Osteocyte (in vitro differentiated cells): ENCODE measurements at regions not wholly inside any gene's neighbourhood (a gene's known extent, or its start where the extent isn't known, plus 50 kb on each side); places are given as distances from the start of the nearest gene placed in this dataset.
A peak's percentile ranks its signal among the peaks of the same experiment; 100 is the strongest.

ENCODE experiments used
- DNase-seq: peaks from one replicate; pipeline ENCODE4 v3.0.0; 2021; ENCODE audit warnings: mixed read lengths; ENCODE audit not compliant: unreplicated experiment; ENCODE audit errors: extremely low spot score
- H3K27ac Mint-ChIP-seq: one replicate; pipeline ENCODE4 v1.8.0; 2021; ENCODE audit warnings: mild to moderate bottlenecking, mixed read lengths; ENCODE audit not compliant: unreplicated experiment
- H3K27me3 Mint-ChIP-seq: one replicate; pipeline ENCODE4 v1.8.0; 2021; ENCODE audit warnings: mixed read lengths; ENCODE audit not compliant: unreplicated experiment
- H3K36me3 Mint-ChIP-seq: one replicate; pipeline ENCODE4 v1.8.0; 2021; ENCODE audit warnings: mixed read lengths; ENCODE audit not compliant: unreplicated experiment
- H3K4me1 Mint-ChIP-seq: one replicate; pipeline ENCODE4 v1.8.0; 2021; ENCODE audit warnings: mixed read lengths; ENCODE audit not compliant: unreplicated experiment
- H3K4me3 Mint-ChIP-seq: one replicate; pipeline ENCODE4 v1.8.0; 2021; ENCODE audit warnings: mild to moderate bottlenecking, moderate library complexity, mixed read lengths; ENCODE audit not compliant: unreplicated experiment
- H3K9me3 Mint-ChIP-seq: one replicate; pipeline ENCODE4 v1.8.0; 2021; ENCODE audit warnings: mixed read lengths; ENCODE audit not compliant: unreplicated experiment
- TF ChIP-seq, protein P1 (sequence below): fragments of 200-600 bp; sonication (generic); IDR thresholded peaks from 2 replicates; pipeline ENCODE4 v1.5.0; 2021; ENCODE audit warnings: antibody characterized with exemption, mild to moderate bottlenecking, moderate library complexity

DNA sequence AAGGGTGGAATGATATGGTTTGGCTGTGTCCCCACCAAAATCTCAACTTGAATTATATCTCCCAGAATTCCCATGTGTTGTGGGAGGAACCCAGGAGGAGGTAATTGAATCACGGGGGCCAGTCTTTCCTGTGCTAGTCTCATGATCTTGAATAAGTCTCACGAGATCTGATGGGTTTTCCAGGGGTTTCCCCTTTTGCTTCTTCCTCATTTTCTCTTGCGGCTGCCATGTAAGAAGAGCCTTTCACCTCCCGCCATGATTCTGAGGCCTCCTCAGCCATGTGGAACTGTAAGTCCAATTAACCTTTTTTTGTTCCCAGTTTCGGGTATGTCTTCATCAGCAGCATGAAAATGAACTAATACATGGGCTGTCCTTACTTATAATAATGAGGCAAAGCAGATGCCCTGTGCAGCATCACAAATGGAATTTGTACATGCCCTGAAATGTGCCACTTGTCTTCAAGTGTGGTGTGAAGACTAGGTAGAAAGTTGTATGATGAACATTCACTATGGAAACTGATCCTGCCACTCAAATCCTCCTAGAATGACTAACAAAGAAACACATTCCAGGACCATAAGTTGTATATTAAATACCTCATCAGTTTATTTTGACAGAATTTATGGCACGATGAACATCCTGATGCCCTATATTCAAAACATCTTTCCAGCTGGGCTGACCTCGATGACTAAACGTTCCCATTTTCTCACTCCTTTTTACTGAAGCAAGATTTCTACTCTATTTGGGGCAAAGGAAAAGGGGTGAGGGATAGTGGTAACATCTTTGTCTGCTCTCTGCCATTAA lies 122.8 kb upstream of the CTTNBP2 start:
- Mint-ChIP-seq H3K9me3 (peaks cover 3% of the 10 kb centered on the region), H3K4me1 (peaks cover 30% of the 10 kb centered on the region), H3K36me3 (no peaks in the 10 kb centered on the region), H3K27ac (peak overlapping the region; percentile 32), H3K27me3 (no peaks in the 10 kb centered on the region), H3K4me3 (no peak overlapping the region)
- TF ChIP-seq, protein P1, sequence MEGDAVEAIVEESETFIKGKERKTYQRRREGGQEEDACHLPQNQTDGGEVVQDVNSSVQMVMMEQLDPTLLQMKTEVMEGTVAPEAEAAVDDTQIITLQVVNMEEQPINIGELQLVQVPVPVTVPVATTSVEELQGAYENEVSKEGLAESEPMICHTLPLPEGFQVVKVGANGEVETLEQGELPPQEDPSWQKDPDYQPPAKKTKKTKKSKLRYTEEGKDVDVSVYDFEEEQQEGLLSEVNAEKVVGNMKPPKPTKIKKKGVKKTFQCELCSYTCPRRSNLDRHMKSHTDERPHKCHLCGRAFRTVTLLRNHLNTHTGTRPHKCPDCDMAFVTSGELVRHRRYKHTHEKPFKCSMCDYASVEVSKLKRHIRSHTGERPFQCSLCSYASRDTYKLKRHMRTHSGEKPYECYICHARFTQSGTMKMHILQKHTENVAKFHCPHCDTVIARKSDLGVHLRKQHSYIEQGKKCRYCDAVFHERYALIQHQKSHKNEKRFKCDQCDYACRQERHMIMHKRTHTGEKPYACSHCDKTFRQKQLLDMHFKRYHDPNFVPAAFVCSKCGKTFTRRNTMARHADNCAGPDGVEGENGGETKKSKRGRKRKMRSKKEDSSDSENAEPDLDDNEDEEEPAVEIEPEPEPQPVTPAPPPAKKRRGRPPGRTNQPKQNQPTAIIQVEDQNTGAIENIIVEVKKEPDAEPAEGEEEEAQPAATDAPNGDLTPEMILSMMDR: no peak
- no peak for DNase-seq

- H3K27me3 Mint-ChIP-seq: no peaks in the 10 kb centered on the region
- H3K36me3 Mint-ChIP-seq: no peaks in the 10 kb centered on the region
- H3K4me1 Mint-ChIP-seq: peaks cover 30% of the 10 kb centered on the region
- H3K4me3 Mint-ChIP-seq: no peak overlapping the region
- TF ChIP-seq, protein P1: no peak
- H3K27ac Mint-ChIP-seq: no peak overlapping the region
- H3K9me3 Mint-ChIP-seq: no peaks in the 10 kb centered on the region
- DNase-seq: no peak
These were observed 124.9 kb upstream of the CTTNBP2 start for GRCh38 chr7:117997862-117998825.

- Mint-ChIP-seq H3K36me3 (no peaks in the 10 kb centered on the region), H3K4me1 (peaks cover 30% of the 10 kb centered on the region), H3K4me3 (no peak overlapping the region), H3K9me3 (no peaks in the 10 kb centered on the region), H3K27ac (no peak overlapping the region), H3K27me3 (peaks cover 5% of the 10 kb centered on the region)
- TF ChIP-seq, protein P1: no peak
- DNase-seq: no peak
These were observed 127.4 kb upstream of the CTTNBP2 start for GRCh38 chr7:118000480-118001202.

DNA sequence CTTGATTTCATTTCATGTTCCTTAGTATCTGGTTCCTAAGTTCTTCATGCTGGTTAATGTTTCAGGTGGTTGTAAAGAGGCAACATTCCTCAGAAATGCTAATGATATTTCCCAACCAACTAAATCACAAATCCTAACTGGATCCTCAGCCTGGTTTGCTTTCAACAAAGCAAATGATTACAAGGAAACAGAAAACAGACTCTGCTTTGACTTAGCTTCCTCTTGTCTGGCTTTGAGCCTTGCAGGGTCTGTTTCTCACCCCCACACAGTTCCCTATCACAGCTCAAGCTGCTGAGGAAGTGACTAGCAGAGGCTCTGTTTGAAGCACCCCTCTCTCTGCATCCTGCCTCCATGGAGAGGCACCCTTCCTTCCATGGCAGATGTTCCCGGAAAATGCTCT lies 130.2 kb upstream of the CTTNBP2 start:
- Mint-ChIP-seq H3K27me3 (peaks cover 5% of the 10 kb centered on the region), H3K9me3 (peaks cover 6% of the 10 kb centered on the region), H3K4me3 (no peak overlapping the region), H3K27ac (no peak overlapping the region), H3K4me1 (peaks cover 9% of the 10 kb centered on the region), H3K36me3 (no peaks in the 10 kb centered on the region)
- TF ChIP-seq, protein P1: no peak
- DNase-seq: no peak
